GM12878 (cell line): ENCODE measurements at regions not wholly inside any gene's neighbourhood (a gene's known extent, or its start where the extent isn't known, plus 50 kb on each side); places are given as distances from the start of the nearest gene placed in this dataset.
A peak's percentile ranks its signal among the peaks of the same experiment; 100 is the strongest.
"Not testable (repeated sequence)": the region's sequence is repeated elsewhere in the genome, so short reads cannot be mapped to it uniquely, and the experiment has no call there.

Experiments
- ATAC-seq: fragments of 200-7000 bp; cut with Tn5 transposase; 3 replicates; pipeline ENCODE4 v1.9.1; 2020; ENCODE audit warnings: mild to moderate bottlenecking, moderate library complexity
- BruUV-seq: library from RNA; stranded (reverse); fragments of 400-500 nt; replicated peaks from 2 replicates; lab custom pipeline; 2021; lab: Mats Ljungman, UMichigan
- CTCF ChIA-PET: fragments of 300-600 bp; sonication (Branson Sonifier 250); formaldehyde crosslinking; extraction: SDS; loops from one replicate; lab custom pipeline; 2021; ENCODE audit warnings: inconsistent platforms; lab: Yijun Ruan, JAX
- POLR2A ChIA-PET: fragments of 350-600 bp; formaldehyde crosslinking; extraction: SDS; loops from one replicate; lab custom pipeline; 2021; ENCODE audit warnings: inconsistent platforms; lab: Charles Lee
- RAD21 ChIA-PET: fragments of 300-600 bp; sonication (Branson Sonifier 250); formaldehyde crosslinking; loops from one replicate; lab custom pipeline; 2023; ENCODE audit warnings: antibody characterized with exemption; ENCODE audit not compliant: unreplicated experiment; lab: Charles Lee
- SMC1A ChIA-PET: fragments of 300-600 bp; sonication (Branson Sonifier 250); formaldehyde crosslinking; loops from one replicate; lab custom pipeline; 2023; ENCODE audit not compliant: unreplicated experiment, uncharacterized antibody; lab: Charles Lee
- DNase-seq: peaks from one replicate; pipeline ENCODE4 v3.0.0-alpha.2; 2011; ENCODE audit warnings: low read depth, low spot score
- FAIRE-seq: peaks from 3 replicates; lab custom pipeline; 2011; peaks lifted over from hg19 to GRCh38; lab: Jason Lieb, UNC
- H2AFZ ChIP-seq: 2 replicates; pipeline ENCODE4 v1.6.0; 2011; ENCODE audit warnings: low read depth, low read length, control low read depth; ENCODE audit not compliant: control insufficient read depth
- H3K27ac ChIP-seq: 2 replicates; pipeline ENCODE4 v1.5.1; 2011; ENCODE audit warnings: control low read depth; ENCODE audit not compliant: control insufficient read depth, insufficient read depth
- H3K27me3 ChIP-seq, 2 experiments: replicated peaks in 1 of 2; 2 replicates each; pipeline versions ENCODE4 v1.6.0 to v1.6.1; 2011; ENCODE audit warnings: low read length in 1 of 2; ENCODE audit not compliant: control insufficient read depth in 2 of 2, insufficient read depth in 2 of 2
- H3K36me3 ChIP-seq, 2 experiments: 2 replicates each; pipeline ENCODE4 v1.5.1; 2011; ENCODE audit warnings: low read length in 1 of 2; ENCODE audit not compliant: control insufficient read depth in 2 of 2, insufficient read depth in 2 of 2
- H3K4me1 ChIP-seq: 2 replicates; pipeline ENCODE4 v1.6.1; 2011; ENCODE audit warnings: mild to moderate bottlenecking, low read length, moderate library complexity, mixed read lengths; ENCODE audit not compliant: control insufficient read depth, insufficient read depth
- H3K4me2 ChIP-seq: 2 replicates; pipeline ENCODE4 v1.6.0; 2011; ENCODE audit warnings: control low read depth; ENCODE audit not compliant: control insufficient read depth, insufficient read depth
- H3K4me3 ChIP-seq: fragments of 200-600 bp; sonication (generic); 2 replicates; pipeline ENCODE4 v1.5.1; 2016
- H3K79me2 ChIP-seq: 2 replicates; pipeline ENCODE4 v1.6.0; 2011; ENCODE audit warnings: low read length; ENCODE audit not compliant: control insufficient read depth, insufficient read depth
- H3K9ac ChIP-seq: 2 replicates; pipeline ENCODE4 v1.8.0; 2011; ENCODE audit warnings: low read length, control low read depth, mixed read lengths; ENCODE audit not compliant: control insufficient read depth, insufficient read depth
- H3K9me3 ChIP-seq: replicated peaks from 3 replicates; pipeline ENCODE4 v1.5.1; 2011; ENCODE audit warnings: mild to moderate bottlenecking, low read length; ENCODE audit not compliant: control insufficient read depth, insufficient read depth
- H4K20me1 ChIP-seq: 2 replicates; pipeline ENCODE4 v1.6.0; 2011; ENCODE audit not compliant: control insufficient read depth, insufficient read depth
- ATF7 ChIP-seq: fragments of 450-650 bp; IDR thresholded peaks from 2 replicates; pipeline ENCODE4 v1.6.1; 2016; ENCODE audit warnings: low read depth, mild to moderate bottlenecking
- GATAD2B ChIP-seq: fragments of 450-650 bp; conservative IDR thresholded peaks from 2 replicates; pipeline ENCODE4 v1.6.1; 2017; ENCODE audit warnings: low read depth, mild to moderate bottlenecking, moderate library complexity
- RAD21 ChIP-seq: IDR thresholded peaks from 2 replicates; pipeline ENCODE4 v1.6.1; 2011; ENCODE audit warnings: mild to moderate bottlenecking, low read depth, low read length, moderate library complexity; ENCODE audit not compliant: insufficient read depth
- WGBS: methylation state at CpG from one replicate; pipeline ENCODE4 v1.1.6; 2016; ENCODE audit warnings: low lambda C conversion rate; ENCODE audit not compliant: insufficient replicate concordance, insufficient coverage; ENCODE audit errors: missing lambda C conversion rate; 5-methylcytosine and 5-hydroxymethylcytosine counted together
- in situ Hi-C: fragments of 300-500 bp; cut with MboI; formaldehyde crosslinking; loops from 9 replicates; pipeline ENCODE4 v1.14.3; 2018; ENCODE audit warnings: mixed read lengths
- intact Hi-C: fragments of 100-400 bp; cut with micrococcal nuclease; formaldehyde crosslinking; loops from one replicate; pipeline ENCODE4 v1.14.2; 2022; ENCODE audit not compliant: unreplicated experiment
- TF ChIP-seq, protein P1 (sequence below): IDR thresholded peaks from 2 replicates; pipeline ENCODE4 v1.6.1; 2012; ENCODE audit warnings: low read length, inconsistent platforms
- TF ChIP-seq, protein P2 (sequence below): fragments of 450-650 bp; IDR thresholded peaks from 2 replicates; pipeline ENCODE4 v1.6.1; 2016; ENCODE audit warnings: mild to moderate bottlenecking

DNA sequence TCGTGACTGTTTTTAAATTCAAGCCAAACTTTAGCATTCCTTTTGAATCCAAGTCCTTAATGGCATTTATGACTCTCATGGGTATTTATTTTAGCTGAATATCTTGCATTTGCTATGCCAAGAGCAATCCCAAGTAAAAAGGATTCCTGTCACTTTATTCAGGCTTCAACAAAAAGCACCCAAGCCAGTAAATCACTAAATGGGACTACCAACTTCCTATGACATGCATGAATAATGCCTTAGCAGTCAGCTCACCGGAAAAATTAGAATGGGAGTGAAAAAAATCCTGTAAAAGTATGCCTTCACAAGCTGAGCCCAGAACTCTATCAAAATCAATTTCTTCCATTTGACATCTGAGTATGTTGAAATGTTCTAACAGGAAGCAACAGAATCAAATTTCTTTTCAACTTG is 1297.9 kb downstream of the ROBO2 start (continued):
- no peak for TF ChIP-seq GATAD2B
- TF ChIP-seq, all 136 proteins: peak for 0

DNA sequence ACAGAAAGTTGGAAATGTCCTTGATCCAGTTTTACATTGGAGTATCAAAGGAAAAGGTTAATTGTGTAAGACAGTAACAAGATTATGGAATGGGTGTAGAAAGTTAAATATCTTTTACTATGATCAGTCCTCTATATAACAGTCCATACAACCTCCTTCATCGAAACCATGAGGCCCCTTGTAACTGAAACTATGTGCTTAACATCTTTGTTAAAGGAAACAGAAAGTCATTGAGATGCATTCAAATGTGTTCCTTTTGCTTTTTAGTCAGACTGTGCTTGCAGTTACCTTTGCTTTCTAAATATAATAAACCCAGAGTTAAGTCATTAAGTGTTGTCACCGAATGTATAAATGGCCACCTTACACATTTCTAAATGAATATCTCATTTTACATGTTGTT is 1298.5 kb downstream of the ROBO2 start:
- peak; percentile 54 for FAIRE-seq
- DNase-seq, result peak; percentile 13
- H3K4me1 ChIP-seq, result no peaks in the 10 kb centered on the region
- intact Hi-C loops, result no loop called here
- 2% methylated on average over 2 of the region's 2 CpGs for WGBS
- no peak for TF ChIP-seq RAD21
- TF ChIP-seq, protein P1, sequence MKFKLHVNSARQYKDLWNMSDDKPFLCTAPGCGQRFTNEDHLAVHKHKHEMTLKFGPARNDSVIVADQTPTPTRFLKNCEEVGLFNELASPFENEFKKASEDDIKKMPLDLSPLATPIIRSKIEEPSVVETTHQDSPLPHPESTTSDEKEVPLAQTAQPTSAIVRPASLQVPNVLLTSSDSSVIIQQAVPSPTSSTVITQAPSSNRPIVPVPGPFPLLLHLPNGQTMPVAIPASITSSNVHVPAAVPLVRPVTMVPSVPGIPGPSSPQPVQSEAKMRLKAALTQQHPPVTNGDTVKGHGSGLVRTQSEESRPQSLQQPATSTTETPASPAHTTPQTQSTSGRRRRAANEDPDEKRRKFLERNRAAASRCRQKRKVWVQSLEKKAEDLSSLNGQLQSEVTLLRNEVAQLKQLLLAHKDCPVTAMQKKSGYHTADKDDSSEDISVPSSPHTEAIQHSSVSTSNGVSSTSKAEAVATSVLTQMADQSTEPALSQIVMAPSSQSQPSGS, result 0 out of 2 replicates have a peak, but pooled peaks have one; percentile 20
- SMC1A ChIA-PET, result no interaction called here
- RAD21 ChIA-PET, result no interaction called here
- H3K36me3 ChIP-seq, result no peaks in the 10 kb centered on the region
- H3K27me3 ChIP-seq, result no peaks in the 10 kb centered on the region
- H4K20me1 ChIP-seq, result no peaks in the 10 kb centered on the region
- no peak overlapping the region for H3K4me2 ChIP-seq
- peak; percentile 94 for ATAC-seq
- no peaks in the 10 kb centered on the region for H3K9me3 ChIP-seq
- H2AFZ ChIP-seq, result no peak overlapping the region
- no peak overlapping the region for H3K4me3 ChIP-seq
- in situ Hi-C loops, result no loop called here
- CTCF ChIA-PET, result no interaction called here
- H3K79me2 ChIP-seq, result no peaks in the 10 kb centered on the region
- H3K9ac ChIP-seq, result no peak overlapping the region
- BruUV-seq, result no TSS peak
- POLR2A ChIA-PET, result no interaction called here
- H3K27ac ChIP-seq, result no peak overlapping the region

DNA sequence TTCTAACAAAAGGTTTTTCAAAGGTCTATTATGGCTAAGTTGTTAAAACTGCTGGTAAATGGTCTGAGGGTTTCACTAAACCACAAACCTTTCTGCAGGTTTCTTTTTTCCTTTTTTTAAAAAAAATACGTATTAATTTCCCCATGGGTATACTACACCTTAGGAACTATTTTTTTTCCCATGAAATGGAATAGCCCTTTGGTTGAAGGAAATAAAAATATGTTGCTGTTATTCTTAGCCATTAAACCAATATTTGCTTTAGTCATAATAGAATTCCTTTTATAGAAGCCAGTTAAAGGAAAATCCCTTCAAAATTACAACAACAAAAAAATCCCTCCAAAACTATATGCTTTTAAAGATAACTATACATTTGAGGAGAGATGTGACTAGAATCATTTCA is 1303.3 kb downstream of the ROBO2 start:
- ChIA-PET CTCF (no interaction called here), POLR2A (no interaction called here), SMC1A (no interaction called here), RAD21 (no interaction called here)
- FAIRE-seq (no peak), DNase-seq (no peak), ATAC-seq (no peak)
- no peak overlapping the region for H3K4me3 ChIP-seq
- H3K27me3 ChIP-seq, result no peaks in the 10 kb centered on the region
- H3K9ac ChIP-seq, result no peak overlapping the region
- no peaks in the 10 kb centered on the region for H3K9me3 ChIP-seq
- intact Hi-C loops, result no loop called here
- no peaks in the 10 kb centered on the region for H4K20me1 ChIP-seq
- no peak overlapping the region for H2AFZ ChIP-seq
- TF ChIP-seq ATF7, result no peak
- TF ChIP-seq, protein P2, sequence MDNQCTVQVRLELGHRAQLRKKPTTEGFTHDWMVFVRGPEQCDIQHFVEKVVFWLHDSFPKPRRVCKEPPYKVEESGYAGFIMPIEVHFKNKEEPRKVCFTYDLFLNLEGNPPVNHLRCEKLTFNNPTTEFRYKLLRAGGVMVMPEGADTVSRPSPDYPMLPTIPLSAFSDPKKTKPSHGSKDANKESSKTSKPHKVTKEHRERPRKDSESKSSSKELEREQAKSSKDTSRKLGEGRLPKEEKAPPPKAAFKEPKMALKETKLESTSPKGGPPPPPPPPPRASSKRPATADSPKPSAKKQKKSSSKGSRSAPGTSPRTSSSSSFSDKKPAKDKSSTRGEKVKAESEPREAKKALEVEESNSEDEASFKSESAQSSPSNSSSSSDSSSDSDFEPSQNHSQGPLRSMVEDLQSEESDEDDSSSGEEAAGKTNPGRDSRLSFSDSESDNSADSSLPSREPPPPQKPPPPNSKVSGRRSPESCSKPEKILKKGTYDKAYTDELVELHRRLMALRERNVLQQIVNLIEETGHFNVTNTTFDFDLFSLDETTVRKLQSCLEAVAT, result no peak
- in situ Hi-C loops, result no loop called here
- no peak overlapping the region for H3K27ac ChIP-seq
- H3K36me3 ChIP-seq, result no peaks in the 10 kb centered on the region
- no TSS peak for BruUV-seq
- no peaks in the 10 kb centered on the region for H3K4me1 ChIP-seq
- no peak overlapping the region for H3K4me2 ChIP-seq
- 0% methylated on average over 1 of the region's 1 CpG for WGBS
- H3K79me2 ChIP-seq, result no peaks in the 10 kb centered on the region

DNA sequence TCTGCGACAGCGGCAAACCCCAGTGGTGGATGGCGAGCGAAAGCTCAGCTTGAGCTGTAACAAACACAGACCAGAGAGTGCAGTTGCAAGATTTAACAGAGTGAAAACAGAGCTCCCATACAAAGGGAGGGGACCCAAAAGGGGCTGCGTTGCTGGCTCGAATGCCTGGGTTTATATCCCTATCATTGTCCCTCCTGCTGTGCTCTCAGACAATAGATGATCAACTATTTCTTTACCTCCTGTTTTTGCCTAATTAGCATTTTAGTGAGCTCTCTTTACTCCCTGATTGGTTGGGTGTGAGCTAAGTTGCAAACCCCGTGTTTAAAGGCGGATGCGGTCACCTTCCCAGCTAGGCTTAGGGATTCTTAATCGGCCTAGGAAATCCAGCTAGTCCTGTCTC is 1304.4 kb downstream of the ROBO2 start:
- 67% methylated on average over 10 of the region's 10 CpGs for WGBS
- H3K4me2 ChIP-seq, FAIRE-seq, H3K4me3 ChIP-seq, H3K27me3 ChIP-seq, BruUV-seq, H2AFZ ChIP-seq, SMC1A ChIA-PET, H3K79me2 ChIP-seq, H3K27ac ChIP-seq, POLR2A ChIA-PET, H4K20me1 ChIP-seq, intact Hi-C loops, ATAC-seq, in situ Hi-C loops, H3K9ac ChIP-seq, DNase-seq, H3K4me1 ChIP-seq, H3K36me3 ChIP-seq, RAD21 ChIA-PET, CTCF ChIA-PET, H3K9me3 ChIP-seq: not testable (repeated sequence)
